GM21576 (cell line): ENCODE measurements at regions not wholly inside any gene's neighbourhood (a gene's known extent, or its start where the extent isn't known, plus 50 kb on each side); places are given as distances from the start of the nearest gene placed in this dataset.

Experiments used
- ATAC-seq: cut with Tn5 transposase; IDR thresholded peaks from one replicate; pipeline ENCODE4 v1.9.1; 2021; ENCODE audit warnings: mild to moderate bottlenecking, moderate library complexity; ENCODE audit not compliant: unreplicated experiment

DNA sequence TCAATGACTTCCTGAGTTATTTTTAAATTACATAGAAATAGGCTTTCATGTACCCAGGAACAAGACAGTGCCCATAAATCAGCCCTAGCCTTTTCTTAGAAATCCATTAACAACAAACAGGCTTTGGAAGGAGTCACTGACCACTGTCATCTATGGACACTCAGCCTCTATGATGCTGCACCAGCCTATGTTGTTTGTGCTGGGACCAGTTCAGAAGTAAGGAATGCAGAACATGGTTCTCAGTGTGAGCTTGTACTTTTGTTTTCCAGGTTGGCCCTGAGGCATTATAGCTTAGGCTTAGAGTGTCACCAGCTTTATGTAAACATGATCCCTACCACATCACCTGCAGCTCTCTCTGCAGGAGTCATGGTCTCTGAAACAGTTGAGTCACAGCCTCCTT, 335.7 kb upstream of the CDH7 start:
- ATAC-seq = no peak

GRCh38 chr18:65414501-65414900, 336.3 kb upstream of the CDH7 start:
- ATAC-seq = no peak

DNA sequence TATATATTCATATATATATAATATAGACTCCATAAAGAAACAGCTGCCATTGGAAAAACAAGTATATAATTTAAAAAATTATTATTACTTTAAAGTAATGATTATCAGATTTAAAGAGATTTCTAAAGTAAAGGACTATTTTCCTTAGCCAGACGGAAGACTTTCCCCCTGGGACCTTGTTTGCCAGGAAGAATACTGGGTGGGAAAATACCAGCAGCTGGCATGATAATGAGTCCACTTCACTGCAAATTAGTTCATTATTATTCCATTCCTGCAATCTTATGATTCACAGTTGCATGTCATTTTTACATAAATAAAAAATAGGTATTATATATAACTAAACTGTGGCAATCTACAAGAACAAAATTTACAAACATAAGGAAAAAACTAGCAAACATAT, 339.8 kb upstream of the CDH7 start:
- no peak for ATAC-seq

- no peak for ATAC-seq
Measured at GRCh38 chr18:65409261-65409660, 341.6 kb upstream of the CDH7 start.

DNA sequence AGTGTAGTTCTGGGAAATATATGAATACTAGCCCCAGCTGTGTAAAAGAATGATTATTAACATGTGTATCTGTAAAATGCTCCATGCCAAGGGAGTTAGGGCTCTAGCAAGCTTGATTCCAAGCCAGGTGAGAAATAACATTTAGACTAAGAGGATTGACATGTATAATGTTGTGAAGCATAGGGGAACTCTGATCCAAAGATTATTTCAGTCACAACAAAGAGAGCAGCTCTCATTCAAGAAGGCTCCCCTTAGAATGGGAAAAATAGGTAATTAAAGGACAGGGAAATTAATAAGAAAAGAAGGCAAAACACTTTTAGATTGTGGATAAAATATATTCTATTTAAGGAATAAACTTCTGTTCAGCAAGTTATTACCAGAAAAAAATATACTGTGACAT, 347.3 kb upstream of the CDH7 start:
- ATAC-seq = no peak

DNA sequence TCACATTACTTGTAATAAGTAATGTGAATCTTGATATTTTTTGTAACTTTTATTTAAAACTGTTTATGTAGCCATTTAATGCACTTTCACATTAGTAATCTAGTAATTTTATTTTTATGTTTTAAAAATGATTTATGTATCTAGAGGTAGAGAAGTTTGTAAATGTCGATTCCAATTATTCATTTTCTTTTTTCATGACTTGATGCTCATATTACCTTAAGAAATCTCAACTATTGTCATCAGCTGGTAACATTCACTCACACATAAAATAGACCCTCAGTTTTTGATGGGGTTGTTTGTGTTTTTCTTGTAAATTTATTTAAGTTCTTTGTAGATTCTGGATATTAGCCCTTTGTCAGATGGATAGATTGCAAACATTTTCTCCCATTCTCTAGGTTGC, 351.7 kb upstream of the CDH7 start:
- no peak for ATAC-seq

DNA sequence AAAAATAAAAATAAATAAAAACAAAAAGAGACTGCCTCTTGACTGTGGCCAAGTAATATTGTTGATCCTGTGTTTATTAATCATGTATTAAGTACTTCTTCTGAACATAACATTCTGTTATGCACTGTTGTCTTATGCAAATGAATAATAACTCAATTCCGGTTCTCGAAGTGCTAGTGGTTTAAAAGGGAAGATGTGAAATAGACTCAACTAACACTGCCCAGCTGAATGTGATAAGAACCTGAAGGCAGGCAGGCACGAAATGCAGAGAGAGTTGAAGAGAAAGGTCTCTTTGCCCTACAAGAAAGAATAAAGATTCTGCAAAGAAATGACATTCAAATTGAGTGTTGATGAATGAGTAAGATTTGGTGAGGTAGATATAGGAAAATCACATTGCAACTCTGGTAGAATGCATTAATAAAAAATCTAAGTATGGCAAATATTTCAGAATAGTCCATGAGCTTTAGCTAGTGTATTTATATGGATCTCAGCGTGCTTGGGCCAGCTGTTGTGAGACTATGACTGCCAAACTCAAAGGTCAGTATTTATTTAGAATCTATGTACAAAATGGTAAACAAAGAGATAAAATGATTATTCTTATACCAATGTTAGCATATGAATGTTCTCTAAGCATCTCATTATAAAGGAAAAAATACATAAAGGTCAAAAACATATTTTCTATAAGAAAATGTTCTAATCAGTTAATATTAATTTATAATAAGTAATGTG, 352.3 kb upstream of the CDH7 start:
- no peak for ATAC-seq

- ATAC-seq = no peak
Measured at GRCh38 chr18:65380986-65381385, 369.8 kb upstream of the CDH7 start.

- no peak for ATAC-seq
Measured at GRCh38 chr18:65380571-65380970, 370.2 kb upstream of the CDH7 start.

DNA sequence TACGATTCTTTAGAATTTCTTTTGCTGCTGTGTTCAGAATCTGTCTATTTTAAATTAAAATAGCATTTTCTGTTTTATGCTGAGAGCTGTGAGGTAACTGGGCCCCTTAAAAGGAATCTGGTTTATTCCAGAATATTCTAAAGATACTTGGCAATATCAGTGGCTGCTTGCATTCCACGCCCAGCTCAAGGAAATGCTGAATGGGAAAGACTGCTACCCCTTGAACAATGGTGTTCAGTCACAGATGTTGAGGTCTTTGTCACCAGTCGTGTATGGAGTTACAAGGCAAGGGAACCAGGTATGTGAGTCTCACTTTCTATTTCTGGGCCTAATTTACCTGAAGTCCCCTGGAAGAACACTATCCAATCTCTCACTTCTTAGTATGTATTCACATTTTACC, 377.9 kb upstream of the CDH7 start:
- no peak for ATAC-seq

GRCh38 chr18:65365245-65365980, 385.4 kb upstream of the CDH7 start:
- ATAC-seq = no peak

- no peak for ATAC-seq
Measured at GRCh38 chr18:65363911-65364632, 386.7 kb upstream of the CDH7 start.

- no peak for ATAC-seq
Measured at GRCh38 chr18:65363011-65363410, 387.8 kb upstream of the CDH7 start.

- ATAC-seq = no peak
Measured at GRCh38 chr18:65359479-65359878, 391.3 kb upstream of the CDH7 start.

DNA sequence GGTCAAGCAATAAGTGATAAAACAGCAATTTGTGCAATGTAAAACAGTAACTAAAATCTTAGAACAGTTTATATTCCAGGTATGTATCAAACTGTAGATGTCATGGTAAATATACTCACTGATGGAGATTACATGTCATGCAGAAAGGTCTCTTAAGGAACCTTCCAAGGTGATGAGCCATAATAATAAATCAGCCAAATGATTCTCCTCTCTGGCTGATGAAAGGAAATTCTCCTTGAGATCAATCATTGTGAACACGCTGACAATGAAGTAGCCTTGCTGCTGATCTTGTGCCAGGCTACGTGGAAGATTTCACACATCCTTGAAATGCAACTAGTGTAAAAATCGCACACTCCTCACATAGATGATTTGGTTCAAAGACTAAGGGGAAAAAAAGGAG, 392.5 kb upstream of the CDH7 start:
- ATAC-seq = no peak

DNA sequence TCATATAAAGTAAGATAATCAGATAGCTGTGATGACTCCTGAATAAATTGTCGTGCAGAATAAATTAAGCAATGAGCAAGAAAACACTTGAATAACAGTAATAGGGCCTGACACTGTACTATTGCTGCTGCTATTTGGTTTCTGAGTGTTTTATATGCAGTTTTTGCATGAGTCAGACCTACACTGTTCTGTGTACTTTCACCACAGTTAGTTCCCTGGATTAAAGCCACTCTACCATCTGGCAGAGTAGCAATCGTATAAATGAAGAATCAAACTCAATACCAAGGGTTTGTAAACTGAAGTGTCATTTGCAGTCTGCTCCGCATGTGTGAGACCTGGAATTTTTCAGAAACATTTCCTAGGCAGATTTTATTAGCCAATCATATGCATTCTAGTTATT, 398.6 kb upstream of the CDH7 start:
- no peak for ATAC-seq

- no peak for ATAC-seq
Measured at GRCh38 chr18:65349635-65350034, 401.2 kb upstream of the CDH7 start.

DNA sequence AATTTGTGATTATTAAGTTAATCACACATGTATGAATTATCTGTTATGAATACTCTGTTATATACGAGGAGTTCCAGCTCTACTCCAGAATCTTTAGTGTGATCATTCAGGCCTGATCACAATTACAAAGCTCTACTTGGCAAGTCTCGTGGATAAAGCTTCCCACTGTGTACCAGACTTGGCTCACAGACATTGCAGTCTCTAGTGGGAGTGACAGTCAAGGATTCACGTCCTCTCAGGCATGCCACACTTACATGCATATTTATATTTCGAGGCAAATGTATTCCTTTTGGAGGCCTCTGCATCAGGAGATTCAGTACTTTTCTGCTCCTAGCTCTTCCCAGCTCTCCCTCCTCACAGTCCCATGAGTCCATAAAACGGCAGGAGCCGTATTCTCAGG, 403.4 kb upstream of the CDH7 start:
- no peak for ATAC-seq

DNA sequence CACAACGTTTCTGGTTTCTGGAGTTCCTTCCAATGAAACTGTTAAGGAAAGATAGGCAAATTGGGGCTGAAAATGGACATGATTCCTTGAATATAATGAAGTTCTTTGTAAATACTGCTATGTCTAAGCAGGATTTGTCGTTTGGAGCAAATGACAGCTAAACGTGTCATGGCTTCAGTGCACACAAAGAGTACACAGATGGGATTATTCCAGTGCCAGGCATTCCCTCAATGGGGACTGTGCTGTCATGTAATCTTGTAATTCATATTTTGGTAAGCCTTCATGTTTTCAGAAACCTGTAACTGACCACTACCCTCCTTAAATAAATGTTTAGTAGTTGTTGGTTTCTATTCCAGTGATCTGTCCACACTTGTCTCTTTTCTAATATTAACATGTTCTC, 404.7 kb upstream of the CDH7 start:
- ATAC-seq = no peak

DNA sequence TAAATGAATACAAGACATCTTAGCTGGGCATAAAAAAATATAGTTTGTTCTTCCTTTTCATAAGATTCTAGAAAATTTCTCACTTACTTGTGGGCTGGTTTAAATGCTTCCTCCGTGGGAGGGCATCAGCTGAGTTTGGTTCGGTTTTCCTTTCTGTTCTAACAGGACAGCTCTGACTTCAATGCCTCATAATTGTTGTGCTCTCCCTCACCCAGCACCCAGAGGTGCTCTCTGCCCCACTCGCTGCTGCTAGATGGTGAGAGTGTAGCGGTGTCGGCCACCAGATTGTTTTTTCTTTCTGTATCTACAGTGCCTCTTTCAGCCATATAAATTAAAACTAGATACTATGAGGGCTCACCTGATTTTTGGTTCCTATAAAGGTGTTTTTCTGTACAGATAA, 407.2 kb upstream of the CDH7 start:
- ATAC-seq = no peak

- ATAC-seq = no peak
Measured at GRCh38 chr18:65336411-65336810, 414.4 kb upstream of the CDH7 start.

- no peak for ATAC-seq
Measured at GRCh38 chr18:65329010-65329409, 421.8 kb upstream of the CDH7 start.
